ENCODE measurements at regions not wholly inside any gene's neighbourhood (a gene's known extent, or its start where the extent isn't known, plus 50 kb on each side); places are given as distances from the start of the nearest gene placed in this dataset.

- TF ChIP-seq ZNF462 (CRISPR knock-in tag; IDR thresholded peaks at IDR 0.05) (no peak), ETS1 (IDR thresholded peaks at IDR 0.05) (no peak), CREB1 (CRISPR knock-in tag; IDR thresholded peaks at IDR 0.05; ENCODE audit: low read depth) (no peak), ZNF114 (CRISPR knock-in tag; IDR thresholded peaks at IDR 0.05) (no peak), CTCF (conservative IDR thresholded peaks at IDR 0.05; ENCODE audit: low read depth in 2 of 2) (no peak), JUNB (IDR thresholded peaks at IDR 0.05; ENCODE audit: unreplicated experiment) (no peak)
Observed at GRCh38 chr9:89721971-89722530, 117.2 kb downstream of the GADD45G start (continued).

- no peak overlapping the region for H3K4me3 ChIP-seq
- H3K9me2 ChIP-seq (ENCODE audit: insufficient read depth), result no peaks in the 10 kb centered on the region; the same call in 1 of the 2 replicates
- H3F3A ChIP-seq (replicated peaks; ENCODE audit: low read depth), result no peaks in the 10 kb centered on the region
- Mint-ChIP-seq H3K27me3 (ENCODE audit: insufficient read depth, low read depth, poor library complexity) (peaks cover 7% of the 10 kb centered on the region), H3K4me1 (no peaks in the 10 kb centered on the region), H3K4me3 (no peak overlapping the region), H3K27ac (no peak overlapping the region), H3K36me3 (ENCODE audit: low read depth) (no peaks in the 10 kb centered on the region), H3K9me3 (no peaks in the 10 kb centered on the region)
- no peaks in the 10 kb centered on the region for H3K4me1 ChIP-seq (ENCODE audit: insufficient read depth)
- ATAC-seq, result no peak
- no peaks in the 10 kb centered on the region for H3K36me3 ChIP-seq (ENCODE audit: insufficient read depth)
- no peaks in the 10 kb centered on the region for H3K79me2 ChIP-seq (replicated peaks; ENCODE audit: insufficient read depth)
- no peaks in the 10 kb centered on the region for H3K27me3 ChIP-seq (ENCODE audit: insufficient read depth)
- H4K20me1 ChIP-seq (replicated peaks; ENCODE audit: insufficient read depth), result no peaks in the 10 kb centered on the region
- H3K4me2 ChIP-seq, result no peak overlapping the region
- no peak overlapping the region for H2AFZ ChIP-seq
- no peak for DNase-seq (ENCODE audit: low spot score)
- H3K27ac ChIP-seq (ENCODE audit: low read depth), result no peak overlapping the region
- TF ChIP-seq CTCF (conservative IDR thresholded peaks at IDR 0.05; ENCODE audit: low read depth in 2 of 2) (no peak), EZH2phosphoT487 (IDR thresholded peaks at IDR 0.05; ENCODE audit: unreplicated experiment) (no peak), NANOG (IDR thresholded peaks at IDR 0.05; ENCODE audit: borderline replicate concordance) (no peak), ETS1 (IDR thresholded peaks at IDR 0.05) (no peak), POLR2AphosphoS5 (IDR thresholded peaks at IDR 0.05; ENCODE audit: low read depth) (no peak)
Observed at GRCh38 chr9:89722712-89723111, 117.9 kb downstream of the GADD45G start.

Measured in GM23338 (cell line).